ENCODE measurements at regions not wholly inside any gene's neighbourhood (a gene's known extent, or its start where the extent isn't known, plus 50 kb on each side); places are given as distances from the start of the nearest gene placed in this dataset.

DNA sequence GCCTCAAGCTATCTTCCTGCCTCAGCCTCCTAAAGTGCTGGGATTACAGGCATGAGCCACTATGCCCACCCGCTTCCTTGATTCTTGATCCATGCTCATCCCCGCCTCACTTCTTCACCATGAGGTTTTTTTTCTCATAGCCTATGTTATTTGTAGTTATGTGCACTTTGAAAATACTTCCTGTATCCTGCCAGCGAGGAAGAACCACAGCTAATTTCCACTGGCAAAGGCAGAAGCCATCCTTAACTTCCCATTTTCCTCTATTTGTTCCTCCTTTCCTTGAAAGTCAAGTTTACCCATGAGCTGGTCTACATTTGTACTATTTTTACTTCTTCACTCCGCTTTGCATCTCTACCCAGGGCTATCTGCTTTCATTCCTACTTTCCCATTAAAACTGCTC, 189.7 kb upstream of the ZFHX3 start:
- no peak for DNase-seq
- H3K9me3 ChIP-seq (replicated peaks): no peaks in the 10 kb centered on the region
- H3K27ac ChIP-seq: no peak overlapping the region
- no peaks in the 10 kb centered on the region for H3K36me3 ChIP-seq
- no peaks in the 10 kb centered on the region for H3K27me3 ChIP-seq
- no peak overlapping the region for H3K4me3 ChIP-seq
- H3K4me1 ChIP-seq: no peaks in the 10 kb centered on the region

DNA sequence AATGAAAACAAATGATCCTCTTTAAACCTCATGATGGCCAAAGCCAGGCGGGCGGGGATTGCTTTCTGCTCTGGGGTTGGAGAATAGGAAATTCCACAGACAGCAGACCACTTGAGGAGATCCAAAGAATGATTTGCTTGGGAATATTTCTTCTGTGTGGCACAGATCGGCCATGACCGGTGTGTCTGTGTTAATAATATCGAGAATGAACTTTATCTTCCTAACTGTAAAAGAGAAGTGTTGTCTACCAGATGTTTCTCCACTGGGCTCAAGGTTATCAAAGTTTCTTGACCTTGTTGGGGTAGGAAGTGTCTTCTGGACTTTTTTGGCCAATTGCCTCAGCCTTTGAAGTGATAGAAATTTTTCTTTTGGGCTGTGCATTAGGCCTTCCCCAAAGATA, 186.6 kb upstream of the ZFHX3 start:
- H3K27me3 ChIP-seq: no peaks in the 10 kb centered on the region
- H3K4me1 ChIP-seq: no peaks in the 10 kb centered on the region
- no peak overlapping the region for H3K4me3 ChIP-seq
- H3K27ac ChIP-seq: no peak overlapping the region
- no peak for DNase-seq
- no peaks in the 10 kb centered on the region for H3K36me3 ChIP-seq
- H3K9me3 ChIP-seq (replicated peaks): no peaks in the 10 kb centered on the region

DNA sequence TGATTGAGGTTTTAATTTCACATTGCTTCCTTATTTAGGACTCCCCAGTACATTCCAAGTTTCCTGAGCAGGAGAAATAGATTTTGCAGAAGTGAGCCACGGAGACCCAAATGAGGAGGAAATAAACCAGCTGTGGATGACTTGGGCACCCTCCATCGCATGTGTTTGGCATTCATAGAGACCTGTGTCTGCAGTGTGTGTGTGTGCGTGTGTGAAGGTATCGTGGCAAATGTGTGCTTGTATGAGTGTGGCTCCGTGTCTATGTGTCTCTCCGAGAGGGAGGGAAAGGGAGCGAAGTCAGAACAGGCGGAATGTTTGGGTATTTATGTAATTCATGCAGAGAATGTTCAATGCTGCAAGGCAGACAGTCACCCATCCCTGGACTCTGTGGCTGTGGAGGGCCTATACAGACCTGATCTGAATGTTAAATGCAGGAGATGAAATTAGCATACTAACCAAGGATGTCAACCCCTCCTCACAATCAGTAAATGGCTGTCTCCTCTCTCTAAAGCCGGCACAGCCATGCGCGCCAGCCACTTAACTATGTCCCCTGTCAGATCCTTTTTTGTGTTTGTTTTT, 186.0 kb upstream of the ZFHX3 start:
- H3K27ac ChIP-seq: no peak overlapping the region
- H3K9me3 ChIP-seq (replicated peaks): no peaks in the 10 kb centered on the region
- DNase-seq: no peak
- no peaks in the 10 kb centered on the region for H3K4me1 ChIP-seq
- H3K36me3 ChIP-seq: no peaks in the 10 kb centered on the region
- no peaks in the 10 kb centered on the region for H3K27me3 ChIP-seq
- no peak overlapping the region for H3K4me3 ChIP-seq

DNA sequence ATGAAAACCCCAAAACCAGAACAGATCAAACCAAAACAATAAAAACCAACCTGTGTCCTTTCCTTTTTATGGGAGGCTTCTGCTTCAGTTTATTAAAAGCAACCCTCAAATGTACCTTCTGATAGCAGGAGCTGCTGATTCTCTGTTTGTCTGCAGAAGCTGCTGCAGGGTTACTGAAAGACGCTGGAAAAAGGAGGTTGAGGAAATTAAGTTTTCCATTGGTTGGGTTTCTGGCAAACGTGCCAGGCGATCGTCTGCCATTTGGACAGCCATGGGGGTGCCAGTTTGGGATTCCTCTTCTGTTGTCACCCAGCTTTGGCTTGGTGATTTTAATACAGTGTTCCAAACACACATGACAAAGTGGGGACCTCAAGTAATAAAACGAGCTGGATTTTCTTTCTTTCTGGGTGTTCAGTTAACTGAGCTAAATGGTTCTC, 185.4 kb upstream of the ZFHX3 start:
- no peak overlapping the region for H3K27ac ChIP-seq

DNA sequence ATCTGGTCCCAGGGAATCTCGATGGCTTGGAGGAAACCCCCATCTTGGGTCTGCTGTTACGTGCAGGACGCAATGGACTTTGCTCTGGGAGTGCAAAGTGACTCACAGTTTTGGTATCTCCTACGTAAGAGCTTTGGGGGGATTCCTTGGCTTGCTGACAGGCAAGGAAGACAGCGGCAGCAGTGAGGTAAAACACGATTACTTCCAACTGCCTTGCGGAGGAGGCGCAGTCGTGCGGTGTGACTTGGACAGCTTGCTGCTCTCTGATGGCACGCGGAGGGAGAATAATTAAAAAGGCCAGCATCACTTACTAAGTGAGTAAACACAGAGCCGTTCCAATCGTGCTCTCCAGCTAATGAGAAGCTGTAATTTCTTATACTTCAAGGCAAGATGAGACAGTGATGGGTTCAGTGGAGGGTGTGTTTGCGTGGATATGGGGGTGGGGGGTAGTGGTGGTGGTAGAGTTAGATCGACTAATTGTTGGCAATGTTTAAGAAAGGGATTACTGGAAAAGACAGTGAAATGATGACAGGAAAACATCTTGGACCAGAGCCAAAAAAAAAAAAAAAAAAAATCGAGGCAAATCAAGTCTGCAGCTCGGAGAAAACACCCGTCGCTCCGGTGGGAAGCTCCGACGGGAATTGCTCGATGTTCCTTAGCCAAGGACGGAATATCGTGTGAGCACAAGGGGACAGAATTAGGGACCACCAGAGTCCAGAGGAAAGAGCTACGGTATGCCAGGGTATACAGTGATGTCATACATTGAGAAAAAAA, 184.8 kb upstream of the ZFHX3 start:
- no peaks in the 10 kb centered on the region for H3K9me3 ChIP-seq (replicated peaks)
- no peaks in the 10 kb centered on the region for H3K27me3 ChIP-seq
- H3K4me1 ChIP-seq: no peaks in the 10 kb centered on the region
- H3K27ac ChIP-seq: no peak overlapping the region
- no peak overlapping the region for H3K4me3 ChIP-seq
- peak; percentile 11 to 15 for DNase-seq
- H3K36me3 ChIP-seq: no peaks in the 10 kb centered on the region

More for the DNA sequence above, 185.4 kb upstream of the ZFHX3 start:
- Histone ChIP-seq H3K4me1 (no peaks in the 10 kb centered on the region), H3K9me3 (replicated peaks) (no peaks in the 10 kb centered on the region), H3K36me3 (no peaks in the 10 kb centered on the region), H3K4me3 (no peak overlapping the region), H3K27me3 (no peaks in the 10 kb centered on the region)
- no peak for DNase-seq

DNA sequence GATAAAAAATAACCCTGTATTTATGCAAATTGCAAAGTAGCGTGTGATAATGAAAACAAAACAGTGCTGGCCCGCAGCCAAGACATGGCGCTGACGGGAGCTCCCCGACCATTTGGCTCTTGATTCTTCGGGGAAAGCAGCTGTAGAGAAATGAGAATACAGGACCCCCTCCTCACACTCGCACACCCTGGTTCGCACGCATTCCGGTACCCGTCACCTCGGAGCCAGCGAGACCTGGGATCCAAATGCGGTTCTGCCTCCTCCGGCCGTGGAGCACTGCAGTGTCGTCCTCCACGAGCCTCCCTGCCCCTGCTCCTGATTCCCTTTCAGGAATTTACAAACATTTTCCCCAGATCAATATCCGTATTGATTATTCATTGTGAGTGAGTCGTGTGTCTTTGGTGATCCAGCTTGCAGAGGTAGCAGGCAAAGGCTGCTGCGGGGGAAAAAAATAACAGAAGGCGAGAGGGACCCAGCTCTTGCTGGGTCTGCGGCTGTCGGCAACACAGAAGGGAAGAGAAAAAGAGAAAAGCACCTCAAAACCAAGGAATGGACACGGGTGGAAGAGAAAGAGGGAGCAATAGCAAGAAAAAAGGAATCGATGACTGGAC, 184.1 kb upstream of the ZFHX3 start:
- no peaks in the 10 kb centered on the region for H3K27me3 ChIP-seq
- H3K9me3 ChIP-seq (replicated peaks): no peaks in the 10 kb centered on the region
- H3K27ac ChIP-seq: no peak overlapping the region
- DNase-seq: no peak
- no peaks in the 10 kb centered on the region for H3K36me3 ChIP-seq
- H3K4me3 ChIP-seq: no peak overlapping the region
- no peaks in the 10 kb centered on the region for H3K4me1 ChIP-seq

DNA sequence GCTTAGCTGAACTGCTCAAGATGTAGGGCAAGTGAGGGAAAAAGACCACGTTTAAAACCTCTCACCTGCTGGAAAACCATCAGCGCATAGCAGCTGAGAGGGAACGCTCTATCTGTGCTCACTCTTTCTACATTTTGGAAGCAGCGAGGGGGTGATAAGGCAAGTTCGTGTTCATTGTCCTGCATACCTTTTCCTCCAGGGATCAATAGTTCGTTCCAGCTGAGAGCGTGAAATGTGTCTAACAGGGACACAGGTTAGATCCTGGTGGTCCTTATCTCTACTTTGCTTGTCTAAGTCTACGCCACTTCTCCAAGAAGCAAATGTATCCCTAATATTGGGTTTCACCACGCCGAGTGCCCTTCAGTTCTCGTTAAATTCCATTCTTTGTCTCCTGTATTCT, 183.5 kb upstream of the ZFHX3 start:
- H3K27ac ChIP-seq: no peak overlapping the region

DNA sequence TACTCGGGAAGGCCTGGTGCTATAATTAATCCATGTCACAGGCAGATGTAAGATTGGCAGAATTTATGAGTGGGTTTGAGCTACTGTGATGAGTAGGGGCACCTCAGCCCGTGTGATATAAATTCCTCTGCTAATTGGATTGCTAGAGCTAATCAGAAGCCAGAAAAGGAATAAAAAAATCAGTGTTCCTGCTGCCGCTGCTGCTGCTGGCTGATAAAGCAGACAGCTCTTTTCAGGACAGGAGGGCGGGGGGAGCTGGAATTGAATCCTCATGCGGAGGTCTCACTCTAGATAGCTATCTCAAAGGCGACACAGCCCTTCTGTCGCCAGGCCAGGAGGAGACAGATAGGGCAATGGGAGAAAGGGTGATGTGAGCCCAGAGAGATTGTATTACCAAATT, 182.7 kb upstream of the ZFHX3 start:
- Histone ChIP-seq H3K27ac (no peak overlapping the region), H3K4me3 (no peak overlapping the region), H3K9me3 (replicated peaks) (no peaks in the 10 kb centered on the region), H3K27me3 (no peaks in the 10 kb centered on the region), H3K36me3 (no peaks in the 10 kb centered on the region), H3K4me1 (no peaks in the 10 kb centered on the region)
- no peak for DNase-seq

More for the DNA sequence above, 183.5 kb upstream of the ZFHX3 start:
- no peak for DNase-seq
- no peaks in the 10 kb centered on the region for H3K36me3 ChIP-seq
- H3K4me1 ChIP-seq: no peaks in the 10 kb centered on the region
- no peaks in the 10 kb centered on the region for H3K9me3 ChIP-seq (replicated peaks)
- no peaks in the 10 kb centered on the region for H3K27me3 ChIP-seq
- H3K4me3 ChIP-seq: no peak overlapping the region

DNA sequence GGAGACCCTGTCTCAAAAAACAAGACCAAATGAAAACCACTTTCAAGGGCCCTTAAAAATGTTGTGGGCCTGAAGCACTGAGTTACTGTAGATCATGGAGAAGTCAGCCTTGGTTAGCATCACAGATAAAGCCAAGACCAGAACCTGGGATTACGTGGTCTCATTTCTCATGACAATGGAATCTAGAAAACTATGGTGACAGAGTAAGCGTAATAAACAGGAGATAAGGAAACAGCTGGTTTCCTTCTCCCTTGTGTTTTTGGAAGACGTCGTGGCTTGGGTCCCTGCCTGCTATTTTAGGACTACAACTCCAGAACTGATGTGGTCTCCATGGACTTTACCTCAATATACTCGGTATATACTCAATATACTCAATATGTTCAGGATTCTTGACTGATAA, 180.7 kb upstream of the ZFHX3 start:
- Histone ChIP-seq H3K36me3 (no peaks in the 10 kb centered on the region), H3K27me3 (no peaks in the 10 kb centered on the region), H3K27ac (no peak overlapping the region), H3K4me1 (no peaks in the 10 kb centered on the region), H3K9me3 (replicated peaks) (no peaks in the 10 kb centered on the region), H3K4me3 (no peak overlapping the region)
- DNase-seq: no peak

DNA sequence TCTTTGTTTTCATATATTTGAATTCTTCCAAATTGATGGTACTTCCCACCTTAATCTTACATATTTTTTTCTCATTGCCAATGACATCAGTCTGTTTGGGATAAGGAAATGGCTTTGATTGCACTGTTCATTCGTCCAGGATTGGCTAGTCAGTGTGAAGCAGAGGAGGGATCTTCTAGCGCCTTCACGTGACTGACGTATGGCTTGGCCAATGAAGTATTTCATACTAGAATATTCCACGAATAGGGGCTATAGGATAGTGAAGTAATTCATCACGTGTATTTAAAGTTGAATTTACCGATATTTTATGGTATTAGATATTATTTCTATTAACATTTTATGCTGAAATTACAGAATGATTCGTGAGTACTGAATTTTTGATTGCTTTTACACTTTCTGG, 178.7 kb upstream of the ZFHX3 start:
- Histone ChIP-seq H3K27ac (no peak overlapping the region), H3K9me3 (replicated peaks) (no peaks in the 10 kb centered on the region), H3K4me3 (no peak overlapping the region), H3K4me1 (no peaks in the 10 kb centered on the region), H3K27me3 (no peaks in the 10 kb centered on the region), H3K36me3 (no peaks in the 10 kb centered on the region)
- DNase-seq: no peak

DNA sequence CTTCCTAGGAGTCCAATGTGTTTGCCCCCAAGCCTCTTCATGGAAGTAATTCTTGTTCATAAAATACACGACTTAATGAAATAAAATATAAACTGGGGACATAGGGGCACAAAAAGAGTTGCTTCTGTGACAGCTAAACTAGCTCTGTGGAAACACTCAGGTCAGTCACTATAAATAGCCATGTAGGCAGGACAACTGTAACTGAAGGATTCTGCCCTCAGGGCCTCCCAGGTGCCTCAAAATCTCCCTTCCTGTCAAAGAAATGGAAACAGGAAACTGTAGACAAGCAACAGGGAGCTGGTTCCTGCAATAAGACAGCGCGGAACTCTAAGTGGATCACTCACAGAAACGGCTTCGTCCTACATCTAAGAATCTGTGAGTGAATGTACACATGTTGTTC, 178.1 kb upstream of the ZFHX3 start:
- H3K4me1 ChIP-seq: no peaks in the 10 kb centered on the region
- no peak overlapping the region for H3K4me3 ChIP-seq
- peak in 1 of 2 experiments; percentile 2 for DNase-seq
- no peak overlapping the region for H3K27ac ChIP-seq
- H3K36me3 ChIP-seq: no peaks in the 10 kb centered on the region
- H3K9me3 ChIP-seq (replicated peaks): no peaks in the 10 kb centered on the region
- no peaks in the 10 kb centered on the region for H3K27me3 ChIP-seq

DNA sequence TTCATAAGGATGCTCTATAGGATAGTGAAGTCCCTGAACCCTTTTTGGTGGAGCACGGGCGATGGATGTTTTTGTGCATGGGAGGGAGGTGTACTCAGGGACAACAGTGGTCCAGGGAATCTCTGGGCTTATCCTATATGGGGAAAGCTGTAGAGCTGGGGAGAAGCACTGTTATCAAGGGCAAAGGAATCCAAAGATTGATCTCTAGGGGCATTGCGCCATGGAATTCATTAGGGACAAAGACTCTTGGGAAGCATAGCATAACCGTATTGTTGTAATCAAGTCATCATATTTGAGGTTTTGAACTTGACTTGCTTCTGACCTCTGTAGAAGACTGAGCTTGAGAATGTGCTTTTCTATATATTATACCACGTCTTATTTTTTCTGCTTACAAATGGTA, 172.9 kb upstream of the ZFHX3 start:
- H3K36me3 ChIP-seq: no peaks in the 10 kb centered on the region
- H3K9me3 ChIP-seq (replicated peaks): no peaks in the 10 kb centered on the region
- H3K4me3 ChIP-seq: no peak overlapping the region
- no peak overlapping the region for H3K27ac ChIP-seq
- no peak for DNase-seq
- H3K4me1 ChIP-seq: no peaks in the 10 kb centered on the region
- no peaks in the 10 kb centered on the region for H3K27me3 ChIP-seq

DNA sequence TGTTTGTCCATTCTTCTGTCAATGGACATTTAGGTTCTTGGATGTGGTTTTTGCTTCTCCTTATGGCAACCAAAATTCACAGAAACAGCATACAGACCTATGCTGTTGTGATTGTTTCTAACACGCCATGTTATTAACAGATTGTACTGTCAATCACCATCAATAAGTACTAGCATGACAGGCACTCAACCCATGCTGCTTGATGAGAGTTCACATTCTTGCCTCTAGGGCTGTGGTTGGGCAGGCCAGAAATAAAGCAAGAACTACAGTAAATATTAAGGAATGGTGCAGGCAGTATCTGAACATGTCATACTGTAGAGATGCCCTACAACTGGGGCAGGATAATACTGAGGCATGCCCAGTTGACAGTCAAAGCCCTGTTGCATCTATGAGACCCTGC, 171.2 kb upstream of the ZFHX3 start:
- Histone ChIP-seq H3K4me1 (no peaks in the 10 kb centered on the region), H3K27me3 (no peaks in the 10 kb centered on the region), H3K9me3 (replicated peaks) (no peaks in the 10 kb centered on the region), H3K36me3 (no peaks in the 10 kb centered on the region), H3K27ac (no peak overlapping the region), H3K4me3 (no peak overlapping the region)
- DNase-seq: no peak

DNA sequence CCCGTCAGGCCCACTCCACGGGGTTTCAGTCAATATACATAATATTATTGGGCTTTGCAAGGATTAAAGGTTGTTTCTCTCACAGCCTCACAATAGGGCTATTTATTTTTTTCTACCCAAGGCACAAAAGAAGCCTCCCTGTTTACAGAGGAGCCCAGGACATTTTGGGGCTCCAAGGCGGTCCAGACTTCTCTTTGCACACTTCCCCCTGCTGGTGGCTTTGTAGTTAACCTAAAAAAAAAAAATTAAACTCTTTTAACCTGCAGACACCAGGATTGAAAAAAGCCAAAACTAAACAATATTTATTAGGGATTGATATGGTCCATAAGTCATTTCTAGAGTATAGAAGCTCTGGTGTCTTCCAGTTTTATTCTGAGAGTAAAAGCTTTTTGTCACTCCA, 169.7 kb upstream of the ZFHX3 start:
- no peak overlapping the region for H3K4me3 ChIP-seq
- no peak overlapping the region for H3K27ac ChIP-seq
- H3K27me3 ChIP-seq: no peaks in the 10 kb centered on the region
- H3K9me3 ChIP-seq (replicated peaks): no peaks in the 10 kb centered on the region
- no peaks in the 10 kb centered on the region for H3K36me3 ChIP-seq
- DNase-seq: peak in 1 of 2 experiments; percentile 33
- H3K4me1 ChIP-seq: no peaks in the 10 kb centered on the region

DNA sequence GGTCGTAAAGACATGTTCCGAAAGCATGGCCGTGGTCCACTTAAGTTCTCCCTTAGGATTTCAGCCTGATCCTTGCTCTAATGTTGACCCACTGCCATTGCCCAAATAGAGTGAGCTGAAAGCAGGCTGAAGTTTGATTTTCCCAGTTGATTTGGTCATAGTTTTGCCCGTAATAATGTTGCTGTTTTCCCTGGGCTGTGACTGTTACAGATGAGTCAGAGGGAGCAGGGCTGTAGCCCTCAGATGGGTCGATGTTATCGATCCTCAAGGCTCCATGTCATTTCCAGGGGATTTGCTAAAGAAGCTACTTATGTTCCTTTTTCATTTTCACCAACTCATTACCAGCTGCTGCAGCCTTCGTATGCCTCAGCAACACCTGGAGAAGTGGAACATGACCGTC, 169.0 kb upstream of the ZFHX3 start:
- no peaks in the 10 kb centered on the region for H3K4me1 ChIP-seq
- no peak for DNase-seq
- H3K9me3 ChIP-seq (replicated peaks): no peaks in the 10 kb centered on the region
- H3K4me3 ChIP-seq: no peak overlapping the region
- H3K27me3 ChIP-seq: no peaks in the 10 kb centered on the region
- no peak overlapping the region for H3K27ac ChIP-seq
- no peaks in the 10 kb centered on the region for H3K36me3 ChIP-seq

All from SJCRH30 (cell line).